HEK293T (cell line): ENCODE measurements at regions not wholly inside any gene's neighbourhood (a gene's known extent, or its start where the extent isn't known, plus 50 kb on each side); places are given as distances from the start of the nearest gene placed in this dataset.

ENCODE experiments used
- ARNT ChIP-seq: fragments of 450-650 bp; IDR thresholded peaks from 2 replicates; pipeline ENCODE4 v1.6.1; 2017; ENCODE audit warnings: mild to moderate bottlenecking
- BHLHE40 ChIP-seq: fragments of 450-650 bp; IDR thresholded peaks from 2 replicates; pipeline ENCODE4 v1.6.1; 2016; ENCODE audit warnings: mild to moderate bottlenecking, moderate library complexity, borderline replicate concordance
- CTBP1 ChIP-seq: fragments of 450-650 bp; IDR thresholded peaks from 2 replicates; pipeline ENCODE4 v1.6.1; 2016; ENCODE audit warnings: borderline replicate concordance
- ELF4 ChIP-seq: fragments of 450-650 bp; IDR thresholded peaks from 2 replicates; pipeline ENCODE4 v1.6.1; 2017; ENCODE audit warnings: antibody characterized with exemption
- FOXA1 ChIP-seq: fragments of 450-650 bp; IDR thresholded peaks from 2 replicates; pipeline ENCODE4 v1.6.1; 2016; ENCODE audit warnings: mild to moderate bottlenecking
- FOXK2 ChIP-seq: fragments of 450-650 bp; IDR thresholded peaks from 2 replicates; pipeline ENCODE4 v1.6.1; 2016; ENCODE audit warnings: mild to moderate bottlenecking
- L3MBTL2 ChIP-seq: fragments of 450-650 bp; conservative IDR thresholded peaks from 2 replicates; pipeline ENCODE4 v1.6.1; 2016; ENCODE audit warnings: mild to moderate bottlenecking
- LEF1 ChIP-seq: fragments of 450-650 bp; IDR thresholded peaks from 2 replicates; pipeline ENCODE4 v1.6.1; 2017; ENCODE audit warnings: mild to moderate bottlenecking, borderline replicate concordance
- SP1 ChIP-seq: fragments of 450-650 bp; IDR thresholded peaks from 2 replicates; pipeline ENCODE4 v1.6.1; 2017
- SUZ12 ChIP-seq: fragments of 450-650 bp; IDR thresholded peaks from 2 replicates; pipeline ENCODE4 v1.6.1; 2016; ENCODE audit warnings: mild to moderate bottlenecking
- TARDBP ChIP-seq: fragments of 450-650 bp; IDR thresholded peaks from 2 replicates; pipeline ENCODE4 v1.6.1; 2016

GRCh38 chr1:79705218-79705617, 698.7 kb upstream of the ADGRL4 start:
- TF ChIP-seq SUZ12: no peak
- TF ChIP-seq TARDBP: no peak
- no peak for TF ChIP-seq L3MBTL2
- TF ChIP-seq FOXA1: no peak
- TF ChIP-seq BHLHE40: no peak
- no peak for TF ChIP-seq SP1
- no peak for TF ChIP-seq LEF1
- no peak for TF ChIP-seq FOXK2
- TF ChIP-seq CTBP1: no peak
- no peak for TF ChIP-seq ARNT
- TF ChIP-seq ELF4: no peak
